AG09309 (cell line): ENCODE measurements at regions not wholly inside any gene's neighbourhood (a gene's known extent, or its start where the extent isn't known, plus 50 kb on each side); places are given as distances from the start of the nearest gene placed in this dataset.

Experiments used
- DNase-seq: peaks from one replicate; pipeline ENCODE4 v3.0.0-alpha.2; 2010; ENCODE audit warnings: low read depth
- H3K4me3 ChIP-seq: 2 replicates; pipeline ENCODE4 v1.5.1; 2011; ENCODE audit warnings: mild to moderate bottlenecking, low read depth, low read length, moderate library complexity; ENCODE audit not compliant: control insufficient read depth
- TF ChIP-seq, protein P1 (sequence below): IDR thresholded peaks from 2 replicates; pipeline ENCODE4 v1.5.1; 2011; ENCODE audit warnings: mild to moderate bottlenecking, low read depth, low read length, inconsistent platforms; ENCODE audit not compliant: insufficient read depth, control insufficient read depth; ENCODE audit errors: missing control alignments

DNA sequence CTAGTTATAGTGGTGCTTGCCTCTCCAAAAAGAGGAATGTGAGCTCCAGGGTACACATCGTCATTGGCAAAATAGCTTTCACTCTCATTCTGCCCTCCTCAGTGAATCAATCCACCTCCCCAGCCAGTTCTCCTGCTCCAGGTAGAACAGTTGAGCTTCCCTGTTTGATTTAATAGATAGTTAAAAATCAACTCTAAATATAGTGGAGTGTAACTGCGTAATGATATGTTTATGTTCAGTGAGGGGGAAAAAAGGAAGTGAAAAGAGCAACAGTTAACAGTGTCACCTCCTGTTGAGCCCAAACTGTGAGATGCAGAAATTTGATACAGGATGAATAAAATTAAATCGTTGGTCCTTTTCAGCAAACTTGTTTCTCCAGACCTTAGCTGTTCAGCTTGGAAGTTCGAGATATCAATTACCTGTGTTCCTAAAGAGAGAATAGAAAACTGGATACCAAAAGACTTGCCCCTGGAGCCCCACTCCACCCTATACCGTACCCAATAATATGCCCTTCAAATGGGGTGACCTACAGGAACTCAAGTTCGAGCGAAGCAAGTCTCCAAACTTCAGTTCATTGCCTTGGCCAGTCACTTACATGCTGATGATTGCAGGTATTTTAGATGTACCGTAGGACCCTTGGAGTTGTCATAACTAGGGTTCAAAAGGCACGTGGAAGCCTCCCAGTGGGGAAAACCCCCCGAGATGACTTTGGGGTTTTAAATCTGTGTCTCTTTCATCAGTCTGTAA lies 708.4 kb downstream of the RNF144A start:
- no peak overlapping the region for H3K4me3 ChIP-seq
- DNase-seq: no peak

DNA sequence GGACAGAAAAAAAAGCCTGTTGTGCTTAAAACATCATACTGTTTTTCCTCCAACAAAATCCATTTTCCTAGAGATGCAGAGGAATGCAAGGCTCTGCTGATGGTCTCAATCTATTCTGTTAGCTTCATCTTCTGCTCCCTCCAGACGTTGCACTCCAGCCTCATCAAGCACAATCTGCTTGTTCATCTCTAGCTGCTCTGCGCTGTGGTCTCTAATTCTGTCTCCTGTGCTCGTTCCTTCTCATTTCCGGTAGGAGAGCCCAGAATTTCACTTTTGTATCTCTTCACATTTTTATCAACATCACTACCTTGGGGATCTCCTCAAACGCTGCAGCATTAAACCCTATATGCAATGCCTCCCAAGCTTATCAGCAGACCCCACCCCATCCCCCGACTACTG lies 708.9 kb downstream of the RNF144A start:
- TF ChIP-seq, protein P1, sequence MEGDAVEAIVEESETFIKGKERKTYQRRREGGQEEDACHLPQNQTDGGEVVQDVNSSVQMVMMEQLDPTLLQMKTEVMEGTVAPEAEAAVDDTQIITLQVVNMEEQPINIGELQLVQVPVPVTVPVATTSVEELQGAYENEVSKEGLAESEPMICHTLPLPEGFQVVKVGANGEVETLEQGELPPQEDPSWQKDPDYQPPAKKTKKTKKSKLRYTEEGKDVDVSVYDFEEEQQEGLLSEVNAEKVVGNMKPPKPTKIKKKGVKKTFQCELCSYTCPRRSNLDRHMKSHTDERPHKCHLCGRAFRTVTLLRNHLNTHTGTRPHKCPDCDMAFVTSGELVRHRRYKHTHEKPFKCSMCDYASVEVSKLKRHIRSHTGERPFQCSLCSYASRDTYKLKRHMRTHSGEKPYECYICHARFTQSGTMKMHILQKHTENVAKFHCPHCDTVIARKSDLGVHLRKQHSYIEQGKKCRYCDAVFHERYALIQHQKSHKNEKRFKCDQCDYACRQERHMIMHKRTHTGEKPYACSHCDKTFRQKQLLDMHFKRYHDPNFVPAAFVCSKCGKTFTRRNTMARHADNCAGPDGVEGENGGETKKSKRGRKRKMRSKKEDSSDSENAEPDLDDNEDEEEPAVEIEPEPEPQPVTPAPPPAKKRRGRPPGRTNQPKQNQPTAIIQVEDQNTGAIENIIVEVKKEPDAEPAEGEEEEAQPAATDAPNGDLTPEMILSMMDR: no peak
- H3K4me3 ChIP-seq: no peak overlapping the region
- no peak for DNase-seq

More for the DNA sequence above, 708.4 kb downstream of the RNF144A start:
- TF ChIP-seq, protein P1: no peak

DNA sequence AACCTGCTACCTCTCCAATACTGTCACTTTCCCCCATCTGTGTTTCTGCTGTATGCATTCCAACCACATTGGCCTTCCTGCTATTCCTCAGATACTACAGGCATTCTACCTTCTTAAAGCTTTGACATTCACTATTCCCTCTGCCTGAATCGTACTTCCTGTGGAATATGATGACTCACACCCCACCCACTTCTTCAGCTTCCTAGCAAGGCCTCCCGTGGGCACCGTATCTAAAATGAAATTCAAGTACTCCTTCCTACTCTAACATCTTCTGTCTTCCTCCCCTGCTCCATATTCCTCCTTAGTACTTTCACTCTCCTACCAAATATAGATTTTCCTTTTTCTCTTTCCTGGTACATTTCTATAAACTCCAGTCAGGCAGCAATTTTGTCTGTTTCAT lies 710.4 kb downstream of the RNF144A start:
- no peak overlapping the region for H3K4me3 ChIP-seq
- TF ChIP-seq, protein P1: no peak
- DNase-seq: peak; percentile 11

DNA sequence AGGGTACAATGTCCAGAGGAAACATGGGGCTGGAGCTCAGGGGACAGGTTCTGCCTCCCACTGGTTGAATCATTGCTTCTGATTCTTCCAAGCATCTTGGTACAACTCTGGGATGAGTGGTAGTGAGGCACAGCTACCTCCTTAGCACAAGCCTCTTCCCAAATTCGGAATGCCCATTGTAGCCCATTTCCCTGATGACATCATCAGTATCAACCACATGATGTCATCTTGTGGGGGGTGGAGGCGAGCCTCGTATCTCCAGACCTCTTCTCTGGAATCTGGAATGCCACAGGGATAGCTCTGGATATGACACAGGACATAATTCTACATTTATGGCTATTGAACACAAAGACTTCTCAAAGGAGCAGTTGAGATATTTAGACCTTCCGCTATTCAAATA lies 715.2 kb downstream of the RNF144A start:
- TF ChIP-seq, protein P1: no peak
- H3K4me3 ChIP-seq: no peak overlapping the region

DNA sequence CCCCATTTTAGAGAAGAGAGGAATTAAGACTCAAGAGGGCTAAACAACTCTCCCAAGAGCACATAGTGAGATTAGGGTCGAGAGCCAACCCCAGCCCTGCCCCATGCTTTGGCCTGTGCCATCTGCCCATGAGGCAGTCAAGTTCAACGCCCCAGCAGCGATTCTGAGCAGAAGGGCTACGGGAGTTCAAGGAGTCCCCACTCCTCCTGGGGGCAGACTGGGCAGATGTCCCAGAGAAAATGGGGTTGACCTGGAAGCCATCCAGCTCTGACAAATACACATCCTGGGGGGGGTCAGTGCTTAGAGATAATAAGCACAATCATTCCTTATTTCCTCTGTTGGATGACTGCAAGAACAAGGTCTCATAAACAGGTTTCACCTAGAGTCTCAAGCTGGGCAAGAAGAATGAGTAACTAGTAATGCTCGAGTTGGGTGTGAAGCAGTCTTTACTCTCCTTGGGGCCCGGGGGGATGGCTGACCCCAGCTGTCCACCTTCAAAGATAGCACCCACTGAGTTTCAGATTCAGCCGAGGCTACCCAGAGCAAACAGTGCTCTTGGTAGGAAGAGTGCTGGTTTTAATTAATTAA lies 716.4 kb downstream of the RNF144A start:
- no peak overlapping the region for H3K4me3 ChIP-seq
- TF ChIP-seq, protein P1: no peak
- DNase-seq: no peak

More for the DNA sequence above, 715.2 kb downstream of the RNF144A start:
- no peak for DNase-seq

DNA sequence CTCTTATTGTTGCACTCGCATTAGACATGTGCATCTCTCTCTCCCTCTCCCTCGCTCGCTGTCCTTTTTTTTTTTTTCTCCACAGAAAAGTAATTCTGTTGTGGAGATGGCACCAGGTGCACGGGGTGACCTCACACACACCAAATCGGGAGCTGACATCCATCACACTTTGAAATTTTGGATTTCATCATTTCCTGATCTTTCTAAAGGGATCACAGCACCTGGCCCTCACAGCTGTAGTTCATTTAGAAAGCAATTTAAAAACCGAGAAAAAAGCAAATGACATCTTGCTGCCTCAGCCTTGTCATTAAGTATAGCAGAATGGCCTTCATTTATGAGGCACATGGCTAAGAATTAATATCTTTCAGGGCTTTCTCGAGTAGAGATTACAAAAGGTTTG lies 717.2 kb downstream of the RNF144A start:
- TF ChIP-seq, protein P1: no peak
- H3K4me3 ChIP-seq: no peak overlapping the region
- DNase-seq: no peak
